HG03565 (cell line): ENCODE measurements at regions not wholly inside any gene's neighbourhood (a gene's known extent, or its start where the extent isn't known, plus 50 kb on each side); places are given as distances from the start of the nearest gene placed in this dataset.

ENCODE experiments used
- ATAC-seq: cut with Tn5 transposase; IDR thresholded peaks from one replicate; pipeline ENCODE4 v1.9.1; 2021; ENCODE audit warnings: mild to moderate bottlenecking, moderate library complexity; ENCODE audit not compliant: unreplicated experiment

DNA sequence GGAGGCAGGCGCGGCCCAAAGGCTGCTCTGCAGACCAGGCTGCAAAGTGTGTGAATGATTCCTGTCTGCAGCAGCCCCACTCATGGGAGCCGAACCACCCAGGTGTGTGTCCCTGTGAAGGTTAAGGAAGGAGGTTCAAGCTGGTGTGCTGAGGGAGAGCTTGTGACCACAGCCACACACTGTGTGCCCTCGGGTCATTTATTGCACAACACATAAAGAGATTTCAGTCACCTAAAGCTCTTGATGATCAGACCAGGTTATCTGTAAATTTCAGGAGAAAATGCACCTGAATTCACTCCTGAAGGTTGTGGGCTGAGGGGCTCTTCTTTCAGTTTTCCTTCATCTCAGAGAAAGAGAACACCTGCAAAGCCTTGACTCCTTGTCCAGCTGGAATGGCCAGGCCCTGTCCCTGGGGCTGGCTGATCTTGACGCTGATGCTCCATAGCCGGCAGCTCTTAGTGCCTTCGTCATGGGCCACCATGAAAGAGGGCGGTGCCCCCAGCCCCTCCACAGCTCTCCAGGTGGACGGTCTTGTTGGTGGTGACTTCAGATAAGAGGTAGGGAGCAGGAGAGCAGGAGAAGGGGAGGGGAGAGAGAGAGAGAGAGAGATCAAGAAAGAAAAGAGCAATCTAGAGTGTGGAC is 110.8 kb upstream of the C1QTNF9B start:
- ATAC-seq, result no peak

- no peak for ATAC-seq
Observed at GRCh38 chr13:24008679-24009078, 111.4 kb upstream of the C1QTNF9B start.

- ATAC-seq, result no peak
Observed at GRCh38 chr13:24011266-24011665, 114.0 kb upstream of the C1QTNF9B start.

DNA sequence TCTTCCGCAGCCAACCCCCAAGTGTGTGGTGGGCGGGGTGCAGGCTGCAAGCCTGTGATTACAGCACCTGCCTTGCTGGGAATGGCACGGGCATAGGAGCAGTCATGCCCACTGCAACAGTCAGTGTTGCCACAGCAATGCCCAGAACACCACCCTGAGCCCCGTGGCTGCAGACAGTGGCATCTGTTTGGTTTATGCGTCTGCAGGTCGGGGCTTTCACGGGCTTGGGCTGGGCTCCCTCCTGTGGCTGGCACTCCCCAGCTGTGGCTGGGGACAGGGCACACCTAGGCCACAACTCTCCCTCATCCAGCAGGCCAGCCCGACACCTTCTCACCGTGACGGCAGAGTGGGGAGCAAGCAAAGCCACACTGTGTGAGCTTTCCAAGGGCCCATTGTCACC is 115.3 kb upstream of the C1QTNF9B start:
- ATAC-seq, result no peak

DNA sequence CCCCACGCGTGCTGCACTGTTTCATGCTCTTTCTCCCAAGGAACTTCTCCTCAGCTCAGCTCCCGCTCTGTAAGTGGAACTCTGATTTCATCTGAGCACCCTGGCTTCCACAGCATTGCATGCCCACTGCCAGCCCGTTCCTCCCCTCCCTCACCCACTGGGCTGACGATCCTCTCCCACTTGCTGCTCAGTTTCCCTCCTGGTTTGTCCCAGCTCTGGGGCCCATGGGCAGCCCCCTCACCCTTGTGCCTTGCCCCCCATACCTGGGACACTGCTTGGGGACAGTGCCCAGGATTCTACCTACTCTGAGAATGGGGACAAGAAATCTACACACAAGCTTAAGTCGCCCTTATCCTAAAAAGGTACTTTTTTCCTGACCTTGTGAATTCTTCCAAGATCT is 115.9 kb upstream of the C1QTNF9B start:
- no peak for ATAC-seq

- ATAC-seq, result no peak
Observed at GRCh38 chr13:24016046-24016445, 118.7 kb upstream of the C1QTNF9B start.

GRCh38 chr13:24022568-24022967 is 125.3 kb upstream of the C1QTNF9B start:
- no peak for ATAC-seq

GRCh38 chr13:24023073-24023472 is 125.8 kb upstream of the C1QTNF9B start:
- no peak for ATAC-seq

GRCh38 chr13:24027494-24027893 is 130.2 kb upstream of the C1QTNF9B start:
- ATAC-seq, result no peak

DNA sequence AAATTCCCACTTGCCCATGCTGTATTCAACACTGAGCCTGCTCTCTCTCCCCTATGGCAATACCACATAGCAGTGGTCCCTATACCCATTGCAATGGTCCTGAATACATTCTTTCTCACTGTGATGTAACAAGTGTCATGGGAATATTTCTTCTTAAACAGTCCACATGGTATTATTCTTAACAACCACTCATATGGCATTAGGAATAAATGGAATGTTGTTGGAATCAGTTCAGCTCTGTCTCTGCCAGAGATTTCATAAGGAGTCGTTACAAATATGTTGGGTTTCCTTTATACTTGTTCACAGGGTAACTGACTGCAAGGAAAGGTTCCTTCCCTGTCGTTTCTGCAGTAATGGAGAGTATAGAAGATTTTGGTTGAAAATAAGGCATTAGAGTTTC is 128.3 kb upstream of the SPATA13 start:
- no peak for ATAC-seq

- ATAC-seq, result no peak
Observed at GRCh38 chr13:24032674-24033073, 127.8 kb upstream of the SPATA13 start.

GRCh38 chr13:24033527-24034302 is 126.8 kb upstream of the SPATA13 start:
- no peak for ATAC-seq

- no peak for ATAC-seq
Observed at GRCh38 chr13:24035411-24035810, 125.1 kb upstream of the SPATA13 start.

DNA sequence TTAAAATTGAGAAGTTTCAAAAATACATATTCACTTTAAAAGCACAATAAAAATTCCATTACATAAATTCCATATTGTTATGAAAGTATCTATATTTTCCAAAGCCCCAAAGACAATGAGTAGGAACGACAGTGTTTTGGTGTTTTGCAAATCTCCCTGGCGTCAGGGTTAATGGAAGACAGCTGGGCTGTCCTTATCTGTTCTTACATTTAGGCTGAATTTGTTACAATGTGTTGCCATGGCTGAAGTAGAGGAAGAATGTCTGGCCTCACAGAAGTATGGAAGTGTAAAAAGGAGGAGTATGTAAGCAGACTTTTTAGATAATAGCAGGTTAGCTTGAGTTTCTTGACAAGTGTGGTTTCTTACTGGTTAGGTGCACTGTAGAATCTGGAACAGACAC is 124.4 kb upstream of the SPATA13 start:
- ATAC-seq, result no peak

DNA sequence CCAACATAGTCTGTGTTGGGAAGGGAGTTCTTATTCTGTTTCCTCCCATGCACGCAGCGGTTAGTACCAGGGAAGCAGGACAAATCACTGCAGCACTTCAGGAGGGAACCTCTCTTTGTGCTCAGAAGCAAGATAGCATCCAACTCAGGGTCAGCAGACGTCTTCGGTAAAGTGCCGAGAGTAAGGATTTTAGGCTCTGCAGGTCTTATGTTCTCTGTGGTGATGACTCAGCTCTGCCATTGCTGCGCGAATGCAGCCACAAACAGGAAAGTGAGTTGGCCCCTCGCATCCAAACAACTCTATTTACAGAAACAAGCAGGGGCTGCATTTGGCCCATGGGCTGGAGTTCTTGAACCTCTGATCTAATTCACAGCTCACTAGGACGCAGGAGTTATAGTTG is 122.1 kb upstream of the SPATA13 start:
- ATAC-seq, result no peak

DNA sequence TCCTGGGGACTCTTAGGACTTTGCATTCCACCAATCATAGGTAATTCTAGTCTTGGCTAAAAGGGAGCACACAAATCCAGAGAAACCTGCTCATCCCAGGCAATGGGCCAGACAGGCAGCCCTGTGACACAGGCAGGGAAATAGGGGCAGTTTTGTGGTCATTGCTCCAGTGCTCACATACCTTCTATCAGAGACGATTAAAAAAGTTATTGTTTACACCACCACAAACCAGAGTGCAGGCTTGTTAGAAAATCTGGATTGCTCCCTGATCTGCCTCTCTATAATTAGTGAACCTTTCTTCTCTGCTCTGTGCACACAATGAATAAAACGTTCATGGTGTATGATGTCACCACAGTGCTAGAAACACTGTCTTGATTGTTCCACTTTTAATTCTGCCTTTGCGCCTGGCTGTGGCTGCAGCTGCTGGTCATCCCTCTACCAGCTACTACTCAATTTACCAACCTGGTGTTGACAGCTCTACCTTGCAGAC is 121.6 kb upstream of the SPATA13 start:
- no peak for ATAC-seq

- ATAC-seq, result peak; percentile 43
Observed at GRCh38 chr13:24039621-24040475, 120.7 kb upstream of the SPATA13 start.

- ATAC-seq, result no peak
Observed at GRCh38 chr13:24040835-24041234, 119.7 kb upstream of the SPATA13 start.

- ATAC-seq, result no peak
Observed at GRCh38 chr13:24041651-24042225, 118.8 kb upstream of the SPATA13 start.

DNA sequence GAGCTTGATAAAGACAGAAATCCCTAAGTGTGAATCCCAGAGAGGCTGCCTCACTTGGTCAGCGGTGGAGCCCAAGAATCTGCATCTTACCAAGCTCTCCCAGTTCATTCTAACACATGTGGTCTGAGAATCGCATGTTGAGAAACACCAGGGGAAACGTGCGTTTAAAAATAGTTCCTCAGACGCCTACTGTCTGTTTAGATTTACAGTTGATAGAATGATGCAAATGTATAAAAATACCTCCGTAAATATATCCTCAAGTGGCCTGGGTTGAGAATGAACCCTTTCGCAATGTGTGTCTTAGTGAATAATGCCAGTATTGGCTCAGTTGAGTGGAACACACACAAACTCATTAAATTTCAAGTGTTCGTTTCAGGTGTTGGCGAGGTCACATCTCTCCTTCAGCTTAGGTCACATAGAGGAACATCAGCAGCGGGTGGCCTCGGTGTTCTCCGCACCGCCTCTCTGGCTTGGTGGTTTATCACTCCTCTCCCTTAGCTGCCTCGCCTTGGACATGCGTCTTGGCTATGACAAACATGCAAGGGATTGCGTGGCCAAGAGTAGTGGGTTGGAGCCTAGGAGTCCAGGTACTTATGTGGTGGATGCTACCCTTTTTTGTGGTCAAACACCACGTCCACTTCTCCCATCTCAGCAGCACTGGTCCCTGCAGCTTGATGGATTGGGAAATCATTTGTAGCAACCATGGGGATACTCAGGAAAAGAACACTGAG is 117.6 kb upstream of the SPATA13 start:
- no peak for ATAC-seq
